ENCODE measurements at regions not wholly inside any gene's neighbourhood (a gene's known extent, or its start where the extent isn't known, plus 50 kb on each side); places are given as distances from the start of the nearest gene placed in this dataset.

DNA sequence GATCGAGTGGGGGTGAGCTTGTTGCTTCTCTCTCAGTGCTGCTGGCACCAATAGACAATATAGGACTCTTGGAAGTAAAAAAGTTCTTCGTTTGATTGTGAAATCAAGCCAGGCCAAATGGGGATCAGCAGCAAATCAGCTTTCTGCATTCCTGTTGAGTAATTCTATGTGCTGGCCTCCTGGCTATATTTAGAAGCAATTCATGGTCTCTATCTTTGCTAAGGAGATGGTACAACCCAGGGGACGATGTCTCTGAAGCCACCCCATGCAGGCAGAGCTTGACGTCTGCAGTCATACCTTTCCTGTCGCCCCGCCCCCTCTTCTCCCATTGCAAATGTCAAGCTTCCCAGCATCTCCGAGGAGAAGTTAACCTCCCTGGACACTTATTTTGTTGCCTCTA is 199.1 kb downstream of the SCP2D1 start:
- TF ChIP-seq, protein P1, sequence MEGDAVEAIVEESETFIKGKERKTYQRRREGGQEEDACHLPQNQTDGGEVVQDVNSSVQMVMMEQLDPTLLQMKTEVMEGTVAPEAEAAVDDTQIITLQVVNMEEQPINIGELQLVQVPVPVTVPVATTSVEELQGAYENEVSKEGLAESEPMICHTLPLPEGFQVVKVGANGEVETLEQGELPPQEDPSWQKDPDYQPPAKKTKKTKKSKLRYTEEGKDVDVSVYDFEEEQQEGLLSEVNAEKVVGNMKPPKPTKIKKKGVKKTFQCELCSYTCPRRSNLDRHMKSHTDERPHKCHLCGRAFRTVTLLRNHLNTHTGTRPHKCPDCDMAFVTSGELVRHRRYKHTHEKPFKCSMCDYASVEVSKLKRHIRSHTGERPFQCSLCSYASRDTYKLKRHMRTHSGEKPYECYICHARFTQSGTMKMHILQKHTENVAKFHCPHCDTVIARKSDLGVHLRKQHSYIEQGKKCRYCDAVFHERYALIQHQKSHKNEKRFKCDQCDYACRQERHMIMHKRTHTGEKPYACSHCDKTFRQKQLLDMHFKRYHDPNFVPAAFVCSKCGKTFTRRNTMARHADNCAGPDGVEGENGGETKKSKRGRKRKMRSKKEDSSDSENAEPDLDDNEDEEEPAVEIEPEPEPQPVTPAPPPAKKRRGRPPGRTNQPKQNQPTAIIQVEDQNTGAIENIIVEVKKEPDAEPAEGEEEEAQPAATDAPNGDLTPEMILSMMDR (IDR thresholded peaks at IDR 0.05), result no peak
- TF ChIP-seq EZH2phosphoT487 (IDR thresholded peaks at IDR 0.05), result no peak
- no peak for TF ChIP-seq EZH2 (IDR thresholded peaks at IDR 0.05)
